ENCODE measurements at regions not wholly inside any gene's neighbourhood (a gene's known extent, or its start where the extent isn't known, plus 50 kb on each side); places are given as distances from the start of the nearest gene placed in this dataset.
"Not testable (repeated sequence)": the region's sequence is repeated elsewhere in the genome, so short reads cannot be mapped to it uniquely, and the experiment has no call there.

GRCh38 chr9:102479191-102479590, 515.9 kb upstream of the CYLC2 start (continued):
- no peak for TF ChIP-seq EP300 (IDR thresholded peaks at IDR 0.05; ENCODE audit: borderline replicate concordance in 1 of 2, low read depth in 1 of 2, low read length in 1 of 2)
- TF ChIP-seq, protein P1, sequence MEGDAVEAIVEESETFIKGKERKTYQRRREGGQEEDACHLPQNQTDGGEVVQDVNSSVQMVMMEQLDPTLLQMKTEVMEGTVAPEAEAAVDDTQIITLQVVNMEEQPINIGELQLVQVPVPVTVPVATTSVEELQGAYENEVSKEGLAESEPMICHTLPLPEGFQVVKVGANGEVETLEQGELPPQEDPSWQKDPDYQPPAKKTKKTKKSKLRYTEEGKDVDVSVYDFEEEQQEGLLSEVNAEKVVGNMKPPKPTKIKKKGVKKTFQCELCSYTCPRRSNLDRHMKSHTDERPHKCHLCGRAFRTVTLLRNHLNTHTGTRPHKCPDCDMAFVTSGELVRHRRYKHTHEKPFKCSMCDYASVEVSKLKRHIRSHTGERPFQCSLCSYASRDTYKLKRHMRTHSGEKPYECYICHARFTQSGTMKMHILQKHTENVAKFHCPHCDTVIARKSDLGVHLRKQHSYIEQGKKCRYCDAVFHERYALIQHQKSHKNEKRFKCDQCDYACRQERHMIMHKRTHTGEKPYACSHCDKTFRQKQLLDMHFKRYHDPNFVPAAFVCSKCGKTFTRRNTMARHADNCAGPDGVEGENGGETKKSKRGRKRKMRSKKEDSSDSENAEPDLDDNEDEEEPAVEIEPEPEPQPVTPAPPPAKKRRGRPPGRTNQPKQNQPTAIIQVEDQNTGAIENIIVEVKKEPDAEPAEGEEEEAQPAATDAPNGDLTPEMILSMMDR (IDR thresholded peaks at IDR 0.05) = no peak
- no peak for TF ChIP-seq FOSL2 (IDR thresholded peaks at IDR 0.05; ENCODE audit: borderline replicate concordance, low read depth)
- TF ChIP-seq TEAD4 (IDR thresholded peaks at IDR 0.05; ENCODE audit: borderline replicate concordance, insufficient read depth) = no peak
- no peak for TF ChIP-seq POLR2AphosphoS5 (IDR thresholded peaks at IDR 0.05; ENCODE audit: low read depth, low read length)
- no peak for TF ChIP-seq FOXM1 (IDR thresholded peaks at IDR 0.05; ENCODE audit: low read depth)
- TF ChIP-seq EZH2phosphoT487 (IDR thresholded peaks at IDR 0.05; ENCODE audit: borderline replicate concordance, low read depth) = no peak

- TF ChIP-seq FOXM1 (IDR thresholded peaks at IDR 0.05; ENCODE audit: low read depth) (no peak), USF1 (IDR thresholded peaks at IDR 0.05; ENCODE audit: borderline replicate concordance, low read depth) (no peak), NFIC (IDR thresholded peaks at IDR 0.05; ENCODE audit: borderline replicate concordance) (no peak)
- TF ChIP-seq, protein P2, sequence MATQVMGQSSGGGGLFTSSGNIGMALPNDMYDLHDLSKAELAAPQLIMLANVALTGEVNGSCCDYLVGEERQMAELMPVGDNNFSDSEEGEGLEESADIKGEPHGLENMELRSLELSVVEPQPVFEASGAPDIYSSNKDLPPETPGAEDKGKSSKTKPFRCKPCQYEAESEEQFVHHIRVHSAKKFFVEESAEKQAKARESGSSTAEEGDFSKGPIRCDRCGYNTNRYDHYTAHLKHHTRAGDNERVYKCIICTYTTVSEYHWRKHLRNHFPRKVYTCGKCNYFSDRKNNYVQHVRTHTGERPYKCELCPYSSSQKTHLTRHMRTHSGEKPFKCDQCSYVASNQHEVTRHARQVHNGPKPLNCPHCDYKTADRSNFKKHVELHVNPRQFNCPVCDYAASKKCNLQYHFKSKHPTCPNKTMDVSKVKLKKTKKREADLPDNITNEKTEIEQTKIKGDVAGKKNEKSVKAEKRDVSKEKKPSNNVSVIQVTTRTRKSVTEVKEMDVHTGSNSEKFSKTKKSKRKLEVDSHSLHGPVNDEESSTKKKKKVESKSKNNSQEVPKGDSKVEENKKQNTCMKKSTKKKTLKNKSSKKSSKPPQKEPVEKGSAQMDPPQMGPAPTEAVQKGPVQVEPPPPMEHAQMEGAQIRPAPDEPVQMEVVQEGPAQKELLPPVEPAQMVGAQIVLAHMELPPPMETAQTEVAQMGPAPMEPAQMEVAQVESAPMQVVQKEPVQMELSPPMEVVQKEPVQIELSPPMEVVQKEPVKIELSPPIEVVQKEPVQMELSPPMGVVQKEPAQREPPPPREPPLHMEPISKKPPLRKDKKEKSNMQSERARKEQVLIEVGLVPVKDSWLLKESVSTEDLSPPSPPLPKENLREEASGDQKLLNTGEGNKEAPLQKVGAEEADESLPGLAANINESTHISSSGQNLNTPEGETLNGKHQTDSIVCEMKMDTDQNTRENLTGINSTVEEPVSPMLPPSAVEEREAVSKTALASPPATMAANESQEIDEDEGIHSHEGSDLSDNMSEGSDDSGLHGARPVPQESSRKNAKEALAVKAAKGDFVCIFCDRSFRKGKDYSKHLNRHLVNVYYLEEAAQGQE (IDR thresholded peaks at IDR 0.05; ENCODE audit: low read depth, low read length) = no peak
- TF ChIP-seq, protein P1 (IDR thresholded peaks at IDR 0.05) = no peak
- CTCF ChIA-PET = no interaction called here
- Histone ChIP-seq H3F3A (replicated peaks; ENCODE audit: insufficient read depth) (no peaks in the 10 kb centered on the region), H4K20me1 (ENCODE audit: insufficient read depth) (no peaks in the 10 kb centered on the region), H2AFZ (ENCODE audit: low read depth) (no peak overlapping the region), H3K4me3 (ENCODE audit: low read depth in 2 of 2, low read length in 1 of 2) (no peak overlapping the region), H3K9me2 (no peaks in the 10 kb centered on the region), H3K36me3 (replicated peaks in 1 of 2; ENCODE audit: control insufficient read depth in 1 of 2, insufficient read depth in 2 of 2, low read length in 1 of 2) (no peaks in the 10 kb centered on the region), H3K27me3 (ENCODE audit: insufficient read depth) (no peaks in the 10 kb centered on the region), H3K79me2 (ENCODE audit: insufficient read depth) (no peaks in the 10 kb centered on the region), H3K9me3 (no peaks in the 10 kb centered on the region), H3K4me1 (ENCODE audit: control insufficient read depth in 1 of 2, insufficient read depth in 2 of 2, low read depth in 1 of 2, low read length in 1 of 2) (no peaks in the 10 kb centered on the region), H3K27ac (ENCODE audit: low read depth in 2 of 2, low read length in 1 of 2) (no peak overlapping the region), H3K4me2 (no peak overlapping the region), H3K9ac (no peak overlapping the region)
- whole genome bisulfite sequencing (ENCODE audit: low lambda C conversion rate) = 14% methylated on average over 2 of the region's 2 CpGs
- no peak for DNase-seq
- POLR2A ChIA-PET = no interaction called here
These were observed 520.8 kb upstream of the CYLC2 start for GRCh38 chr9:102474357-102474756.

GRCh38 chr9:102469430-102469829, 525.7 kb upstream of the CYLC2 start:
- WGBS (ENCODE audit: low lambda C conversion rate) = 71% methylated on average over 7 of the region's 7 CpGs
- POLR2A ChIA-PET; H3K27ac ChIP-seq (ENCODE audit: low read depth in 2 of 2, low read length in 1 of 2); H3K36me3 ChIP-seq (replicated peaks in 1 of 2; ENCODE audit: control insufficient read depth in 1 of 2, insufficient read depth in 2 of 2, low read length in 1 of 2); H3K79me2 ChIP-seq (ENCODE audit: insufficient read depth); H2AFZ ChIP-seq (ENCODE audit: low read depth); H3K4me1 ChIP-seq (ENCODE audit: control insufficient read depth in 1 of 2, insufficient read depth in 2 of 2, low read depth in 1 of 2, low read length in 1 of 2); H3F3A ChIP-seq (replicated peaks; ENCODE audit: insufficient read depth); H3K9me3 ChIP-seq; H3K9me2 ChIP-seq; DNase-seq; H3K9ac ChIP-seq; H3K4me3 ChIP-seq (ENCODE audit: low read depth in 2 of 2, low read length in 1 of 2); H3K27me3 ChIP-seq (ENCODE audit: insufficient read depth); H3K4me2 ChIP-seq; CTCF ChIA-PET; H4K20me1 ChIP-seq (ENCODE audit: insufficient read depth): not testable (repeated sequence)
